Activated CD8-positive, alpha-beta T cell treated with anti-CD3 and anti-CD28 coated beads, Interleukin-2, amount 10 ng/mL, durations not matched to agents 7 days and 5 days (primary cell): ENCODE measurements at regions not wholly inside any gene's neighbourhood (a gene's known extent, or its start where the extent isn't known, plus 50 kb on each side); places are given as distances from the start of the nearest gene placed in this dataset.

Experiments
- ATAC-seq: fragments of 150-1000 bp; cut with Tn5 transposase; one replicate; pipeline ENCODE4 v1.10.0; 2021; ENCODE audit warnings: moderate library complexity
- CTCF ChIA-PET: fragments of 350-600 bp; sonication (Branson Sonifier 250); formaldehyde crosslinking; loops from one replicate; lab custom pipeline; 2021; ENCODE audit warnings: antibody characterized with exemption; lab: Charles Lee
- POLR2A ChIA-PET: fragments of 350-600 bp; sonication (Branson Sonifier 250); formaldehyde crosslinking; loops from one replicate; lab custom pipeline; 2021; ENCODE audit warnings: antibody characterized with exemption; lab: Charles Lee
- DNase-seq: peaks from one replicate; pipeline ENCODE4 v3.0.0-alpha.2; 2020
- H3K27ac Mint-ChIP-seq: one replicate; pipeline ENCODE4 v1.8.0; 2021; ENCODE audit warnings: mild to moderate bottlenecking, mixed read lengths
- H3K27me3 Mint-ChIP-seq: one replicate; pipeline ENCODE4 v1.8.0; 2021; ENCODE audit warnings: low read depth, mixed read lengths
- H3K36me3 Mint-ChIP-seq: one replicate; pipeline ENCODE4 v1.8.0; 2021; ENCODE audit warnings: low read depth, mixed read lengths
- H3K4me1 Mint-ChIP-seq: one replicate; pipeline ENCODE4 v1.8.0; 2021; ENCODE audit warnings: low read depth, mixed read lengths
- H3K4me3 Mint-ChIP-seq: one replicate; pipeline ENCODE4 v1.8.0; 2021; ENCODE audit warnings: mild to moderate bottlenecking, mixed read lengths
- H3K9me3 Mint-ChIP-seq: one replicate; pipeline ENCODE4 v1.8.0; 2022; ENCODE audit warnings: mixed read lengths; ENCODE audit not compliant: insufficient read depth

DNA sequence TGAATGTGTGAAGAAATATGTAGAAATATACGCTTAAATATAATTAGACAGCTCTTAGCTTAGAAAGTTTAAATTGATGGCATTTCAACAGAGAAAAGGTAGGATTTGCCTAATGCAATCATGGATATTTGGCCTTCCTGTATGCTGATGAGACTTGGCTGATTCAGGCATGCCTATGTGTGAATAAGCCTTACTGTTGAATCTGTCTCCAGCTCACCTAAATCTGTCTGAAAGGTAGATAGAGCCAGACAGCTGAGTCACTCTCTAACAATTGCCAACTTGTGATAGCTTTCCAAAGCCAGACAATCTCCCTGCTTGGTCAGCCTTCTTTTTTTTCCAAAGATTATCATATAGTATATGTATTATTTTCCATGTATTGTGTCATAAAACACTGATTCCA, 92.8 kb upstream of the FLRT2 start:
- ATAC-seq (no peak), DNase-seq (no peak)
- H3K9me3 Mint-ChIP-seq = peaks cover 4% of the 10 kb centered on the region
- H3K27ac Mint-ChIP-seq = no peak overlapping the region
- H3K4me3 Mint-ChIP-seq = no peak overlapping the region
- POLR2A ChIA-PET = no interaction called here
- no peaks in the 10 kb centered on the region for H3K36me3 Mint-ChIP-seq
- no peaks in the 10 kb centered on the region for H3K4me1 Mint-ChIP-seq
- CTCF ChIA-PET = no interaction called here
- no peaks in the 10 kb centered on the region for H3K27me3 Mint-ChIP-seq

DNA sequence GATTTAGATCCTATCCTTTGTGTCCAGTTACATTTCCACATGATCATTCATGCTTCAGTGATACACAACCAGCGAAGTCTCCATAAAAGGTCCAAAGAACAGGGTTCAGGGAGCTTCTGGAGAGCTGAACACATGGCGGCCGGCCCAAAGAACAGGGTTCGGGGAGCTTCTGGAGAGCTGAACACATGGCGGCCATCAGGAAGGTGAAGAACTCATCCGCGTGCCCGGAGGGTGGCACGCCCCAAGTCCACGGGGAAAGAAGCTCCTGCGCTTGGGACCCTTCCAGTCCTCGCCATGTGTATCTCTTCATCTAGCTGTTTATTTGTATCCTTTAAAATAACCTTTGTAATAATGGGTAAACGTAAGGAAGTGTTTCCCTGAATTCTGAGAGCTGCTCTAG, 91.9 kb upstream of the FLRT2 start:
- H3K27me3 Mint-ChIP-seq = no peaks in the 10 kb centered on the region
- H3K4me3 Mint-ChIP-seq = no peak overlapping the region
- DNase-seq = no peak
- H3K4me1 Mint-ChIP-seq = no peaks in the 10 kb centered on the region
- ATAC-seq = no peak
- CTCF ChIA-PET = no interaction called here
- peaks cover 4% of the 10 kb centered on the region for H3K9me3 Mint-ChIP-seq
- H3K27ac Mint-ChIP-seq = no peak overlapping the region
- no peaks in the 10 kb centered on the region for H3K36me3 Mint-ChIP-seq
- POLR2A ChIA-PET = no interaction called here

DNA sequence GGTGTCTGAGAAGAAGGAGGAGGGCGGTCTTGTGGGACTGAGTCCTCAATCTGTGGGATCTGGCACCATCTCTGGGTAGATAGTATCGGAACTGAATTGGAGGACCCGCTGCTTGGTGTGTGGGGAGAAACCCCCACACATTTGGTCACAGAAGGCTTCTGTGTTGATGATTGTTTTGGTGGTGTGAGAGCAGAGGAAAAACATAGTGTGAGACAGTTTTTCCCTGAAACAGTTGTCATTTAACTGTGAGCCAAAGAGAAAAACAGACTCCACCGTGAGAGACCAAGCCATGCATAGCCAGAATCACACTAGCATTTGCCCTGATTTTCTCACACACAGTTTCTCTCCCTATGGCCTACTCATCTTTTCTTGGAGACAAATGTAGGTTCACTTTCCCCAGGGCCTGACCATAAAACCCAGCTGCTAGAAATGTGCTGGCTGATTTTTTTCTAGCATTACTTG, 91.4 kb upstream of the FLRT2 start:
- Mint-ChIP-seq H3K4me1 (no peaks in the 10 kb centered on the region), H3K9me3 (peaks cover 4% of the 10 kb centered on the region), H3K4me3 (no peak overlapping the region), H3K36me3 (no peaks in the 10 kb centered on the region), H3K27me3 (no peaks in the 10 kb centered on the region), H3K27ac (no peak overlapping the region)
- ChIA-PET POLR2A (no interaction called here), CTCF (no interaction called here)
- ATAC-seq = no peak
- no peak for DNase-seq

DNA sequence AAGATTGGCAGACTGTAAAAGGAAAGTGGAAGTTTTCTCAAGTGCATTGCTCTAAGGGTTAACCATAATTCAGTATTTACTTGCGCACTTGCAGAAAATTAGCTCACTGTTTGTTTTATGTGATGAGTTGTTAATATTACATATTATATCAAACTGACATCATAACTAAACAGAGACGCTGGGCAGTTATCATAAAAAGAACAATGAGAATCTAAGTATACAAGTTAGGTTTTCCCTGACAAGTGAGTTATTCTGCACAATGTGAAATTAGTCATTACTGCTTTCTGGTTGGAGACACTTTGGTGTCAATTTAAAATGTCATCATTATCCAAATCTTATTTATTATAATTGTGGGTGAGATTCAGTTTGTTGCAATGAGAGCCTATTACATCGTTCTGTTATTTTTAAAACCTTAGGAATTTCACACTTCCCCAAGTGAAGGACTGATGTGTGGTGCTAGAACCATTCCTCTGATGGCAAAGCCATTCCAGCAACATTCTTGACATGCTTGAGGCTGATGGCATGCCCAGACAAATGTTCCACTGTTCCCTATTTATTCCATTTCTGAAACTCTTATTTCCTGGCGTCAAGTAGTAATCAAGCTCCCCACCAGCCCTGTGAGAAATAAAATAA, 90.1 kb upstream of the FLRT2 start:
- peaks cover 8% of the 10 kb centered on the region for H3K9me3 Mint-ChIP-seq
- ATAC-seq (no peak), DNase-seq (no peak)
- no peak overlapping the region for H3K4me3 Mint-ChIP-seq
- no peaks in the 10 kb centered on the region for H3K36me3 Mint-ChIP-seq
- H3K27me3 Mint-ChIP-seq = no peaks in the 10 kb centered on the region
- H3K4me1 Mint-ChIP-seq = no peaks in the 10 kb centered on the region
- CTCF ChIA-PET = no interaction called here
- H3K27ac Mint-ChIP-seq = no peak overlapping the region
- POLR2A ChIA-PET = no interaction called here

DNA sequence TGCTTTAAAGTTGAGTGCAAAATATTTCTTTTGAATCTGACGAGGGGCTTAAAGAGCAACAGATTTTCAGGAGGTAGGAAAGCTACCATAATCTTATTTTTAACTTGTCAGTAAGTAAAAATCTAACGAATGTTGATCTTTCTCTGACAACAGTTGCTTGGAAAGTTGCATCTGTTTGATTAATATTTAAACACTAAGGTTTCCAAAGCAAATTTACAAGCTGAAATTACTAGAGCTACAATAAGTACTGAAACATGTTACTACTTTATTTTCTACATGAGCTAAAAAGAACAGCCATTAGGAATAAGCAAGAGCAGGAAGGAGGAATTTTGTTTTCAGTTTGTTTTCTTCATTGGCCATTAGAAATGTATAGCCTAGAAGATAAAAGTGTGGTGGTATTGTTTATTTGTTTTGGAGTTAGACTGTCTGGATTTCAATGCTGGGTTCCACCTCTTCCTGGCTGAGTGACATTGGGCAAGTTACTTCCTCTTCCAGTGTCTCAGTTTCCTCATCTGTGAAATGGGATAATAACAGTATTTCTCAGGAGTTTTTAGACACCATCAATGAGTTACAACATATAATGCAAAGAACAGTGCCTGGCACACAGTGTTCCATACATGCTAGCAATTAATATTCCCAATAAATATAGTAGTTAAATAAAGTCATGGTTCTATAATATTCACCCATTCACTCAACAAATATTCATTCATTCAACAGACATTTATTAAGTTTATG, 87.9 kb upstream of the FLRT2 start:
- DNase-seq = no peak
- Mint-ChIP-seq H3K4me3 (no peak overlapping the region), H3K36me3 (no peaks in the 10 kb centered on the region), H3K27me3 (no peaks in the 10 kb centered on the region), H3K27ac (no peak overlapping the region), H3K4me1 (no peaks in the 10 kb centered on the region), H3K9me3 (peaks cover 7% of the 10 kb centered on the region)
- no peak for ATAC-seq
- ChIA-PET POLR2A (no interaction called here), CTCF (no interaction called here)

DNA sequence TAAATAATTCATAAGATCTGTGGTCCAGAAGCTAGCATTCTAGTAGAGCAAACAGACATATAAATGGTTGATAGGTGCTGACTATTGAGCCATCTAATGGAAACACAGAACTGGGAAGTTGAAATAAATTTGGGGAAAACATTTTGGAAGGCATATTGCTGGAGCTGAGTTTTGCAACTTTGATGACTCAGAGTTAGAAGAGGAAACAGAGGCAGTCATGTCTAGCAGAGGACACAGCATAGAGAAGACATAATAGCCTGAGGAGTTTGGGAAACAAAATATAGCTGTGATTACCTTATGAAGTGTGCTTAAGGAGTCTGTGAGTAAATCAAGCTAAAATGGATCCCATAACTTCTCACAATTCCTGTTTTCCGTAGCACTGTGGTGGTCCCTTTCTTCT, 86.9 kb upstream of the FLRT2 start:
- DNase-seq = no peak
- ChIA-PET POLR2A (no interaction called here), CTCF (no interaction called here)

DNA sequence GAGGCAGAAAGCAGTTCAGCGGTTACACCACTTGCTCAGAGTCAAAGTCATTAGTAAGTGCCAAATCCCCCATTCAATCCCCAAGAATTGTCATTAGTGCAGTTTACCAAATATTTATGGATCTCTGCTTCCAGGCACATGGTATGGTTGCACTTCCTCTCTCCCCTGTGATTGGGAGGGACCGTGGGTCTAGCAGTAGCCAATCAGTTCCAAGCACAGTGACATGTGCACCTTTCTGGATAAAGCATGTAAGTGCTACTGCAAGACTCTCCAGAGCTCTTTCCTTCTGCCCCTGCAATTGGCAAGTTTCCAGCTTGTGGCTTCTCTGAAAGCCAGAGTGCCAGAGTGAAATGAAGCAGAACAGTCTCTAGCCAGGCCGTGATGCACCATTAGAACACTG, 85.3 kb upstream of the FLRT2 start:
- H3K4me1 Mint-ChIP-seq = no peaks in the 10 kb centered on the region
- POLR2A ChIA-PET = no interaction called here
- no peaks in the 10 kb centered on the region for H3K36me3 Mint-ChIP-seq
- H3K9me3 Mint-ChIP-seq = peaks cover 8% of the 10 kb centered on the region
- H3K27ac Mint-ChIP-seq = no peak overlapping the region
- no peaks in the 10 kb centered on the region for H3K27me3 Mint-ChIP-seq
- DNase-seq (no peak), ATAC-seq (no peak)
- CTCF ChIA-PET = no interaction called here
- H3K4me3 Mint-ChIP-seq = no peak overlapping the region

More for the DNA sequence above, 86.9 kb upstream of the FLRT2 start:
- Mint-ChIP-seq H3K27ac (no peak overlapping the region), H3K4me1 (no peaks in the 10 kb centered on the region), H3K27me3 (no peaks in the 10 kb centered on the region), H3K9me3 (peaks cover 4% of the 10 kb centered on the region), H3K4me3 (no peak overlapping the region), H3K36me3 (no peaks in the 10 kb centered on the region)
- no peak for ATAC-seq

DNA sequence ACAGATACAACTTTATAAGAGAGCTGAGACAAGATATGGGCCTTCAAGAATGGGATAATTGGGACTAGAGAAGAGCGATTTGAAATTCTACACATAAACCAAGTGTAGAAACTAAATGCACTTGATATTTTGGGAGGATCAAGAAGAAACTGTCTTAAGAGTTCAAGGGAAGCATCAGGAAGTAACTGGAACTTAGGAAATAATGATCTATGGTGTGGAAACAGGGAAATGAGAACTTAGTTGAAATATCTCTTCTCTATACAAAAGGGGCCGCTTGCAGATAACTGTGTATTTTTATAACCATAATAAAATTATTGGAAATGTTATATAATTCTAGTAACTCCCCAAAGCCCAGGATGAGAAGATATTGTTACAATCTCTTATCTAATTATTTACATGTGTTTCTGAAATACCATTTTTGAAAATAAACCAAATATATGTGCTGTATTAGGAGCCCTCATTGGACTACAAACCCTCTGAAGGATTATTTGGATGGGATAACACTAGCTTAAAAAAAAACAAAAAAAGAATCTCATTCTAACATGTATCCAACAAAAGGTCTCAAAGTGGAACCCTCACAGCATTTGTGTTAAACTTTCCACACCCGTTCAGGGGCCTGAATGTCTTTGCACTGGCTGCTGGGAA, 84.7 kb upstream of the FLRT2 start:
- CTCF ChIA-PET = no interaction called here
- Mint-ChIP-seq H3K4me1 (no peaks in the 10 kb centered on the region), H3K4me3 (no peak overlapping the region), H3K36me3 (no peaks in the 10 kb centered on the region), H3K27ac (no peak overlapping the region), H3K27me3 (no peaks in the 10 kb centered on the region), H3K9me3 (peaks cover 8% of the 10 kb centered on the region)
- ATAC-seq (no peak), DNase-seq (no peak)
- POLR2A ChIA-PET = no interaction called here

DNA sequence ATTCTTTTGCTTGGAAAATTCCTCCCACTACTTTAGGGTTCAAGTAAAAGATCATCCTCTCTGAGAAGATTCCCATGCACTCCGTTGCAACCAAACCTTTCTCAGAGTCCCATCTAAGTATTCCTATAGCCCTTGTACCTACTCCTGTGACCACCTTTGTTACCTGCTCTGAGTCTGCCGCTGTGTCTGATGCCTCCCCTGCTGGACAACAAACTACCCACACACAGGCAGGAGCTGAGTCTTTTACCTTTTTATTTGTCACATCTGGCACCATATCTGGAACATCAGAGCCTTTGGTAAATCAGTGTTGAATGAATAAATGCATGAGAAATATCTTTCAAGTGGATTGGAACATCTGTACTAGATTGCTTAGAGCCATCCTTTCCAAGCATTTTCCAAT, 82.1 kb upstream of the FLRT2 start:
- no peak overlapping the region for H3K27ac Mint-ChIP-seq
- ChIA-PET CTCF (no interaction called here), POLR2A (no interaction called here)
- peaks cover 8% of the 10 kb centered on the region for H3K9me3 Mint-ChIP-seq
- DNase-seq (no peak), ATAC-seq (no peak)
- H3K27me3 Mint-ChIP-seq = no peaks in the 10 kb centered on the region
- no peaks in the 10 kb centered on the region for H3K4me1 Mint-ChIP-seq
- no peaks in the 10 kb centered on the region for H3K36me3 Mint-ChIP-seq
- no peak overlapping the region for H3K4me3 Mint-ChIP-seq

DNA sequence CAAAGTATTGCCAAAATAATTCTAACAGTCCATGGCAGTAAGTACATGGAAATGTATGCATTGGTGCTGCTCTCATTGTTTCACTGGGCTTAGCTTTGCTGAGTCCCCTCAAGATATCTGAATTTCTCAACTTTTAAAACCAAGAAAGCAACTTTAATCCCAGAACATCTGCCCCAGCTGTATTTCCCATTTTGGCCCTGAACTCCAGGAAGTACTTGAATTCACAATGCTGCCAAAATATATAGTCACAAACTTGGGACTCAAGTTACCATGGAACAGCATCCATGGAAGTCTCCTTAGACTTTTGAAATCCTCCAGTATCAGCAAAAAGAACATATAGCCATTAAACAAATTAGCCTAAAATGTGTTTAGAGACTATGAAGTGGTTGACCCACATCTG, 78.5 kb upstream of the FLRT2 start:
- Mint-ChIP-seq H3K27ac (no peak overlapping the region), H3K4me3 (no peak overlapping the region), H3K9me3 (peaks cover 4% of the 10 kb centered on the region), H3K4me1 (no peaks in the 10 kb centered on the region), H3K27me3 (no peaks in the 10 kb centered on the region), H3K36me3 (no peaks in the 10 kb centered on the region)
- ChIA-PET CTCF (no interaction called here), POLR2A (no interaction called here)
- no peak for ATAC-seq
- DNase-seq = no peak

DNA sequence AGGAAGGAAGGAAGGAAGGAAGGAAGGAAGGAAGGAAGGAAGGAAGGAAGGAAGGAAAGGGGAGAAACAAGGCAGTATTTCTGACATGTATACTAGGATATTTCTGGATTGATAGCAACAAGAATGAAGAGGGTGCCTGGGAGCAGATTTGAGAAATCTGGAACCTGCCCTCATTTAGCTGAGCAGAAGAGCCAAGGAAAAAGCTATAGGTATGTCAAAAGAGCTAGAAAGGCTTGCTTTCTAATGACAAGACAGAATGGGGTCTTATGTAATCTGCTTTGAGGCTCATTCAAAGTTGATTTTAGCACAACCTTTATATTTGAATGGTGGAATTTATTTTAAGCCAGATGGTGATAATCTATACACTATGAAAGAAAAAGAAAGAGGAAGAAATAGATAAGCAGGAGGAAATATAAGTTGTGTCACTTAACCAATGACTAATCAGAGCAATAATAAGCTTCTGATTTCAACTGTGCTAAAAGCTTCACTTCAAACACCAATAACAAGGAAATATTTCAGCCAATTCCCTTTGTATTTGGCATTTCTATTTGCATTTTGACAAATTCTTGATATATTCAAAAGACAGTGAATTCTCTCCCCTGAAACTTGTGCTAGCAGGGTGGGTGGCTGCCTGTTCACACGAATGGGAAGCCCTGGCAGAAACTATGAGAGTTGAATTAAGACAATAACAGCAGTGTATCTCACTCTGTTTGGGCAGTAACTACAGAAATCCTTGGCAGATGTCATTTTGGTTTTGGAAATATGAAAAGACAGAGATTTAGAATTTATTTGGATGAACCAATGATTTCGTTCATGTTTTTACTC, 76.3 kb upstream of the FLRT2 start:
- CTCF ChIA-PET = no interaction called here
- Mint-ChIP-seq H3K9me3 (peaks cover 4% of the 10 kb centered on the region), H3K36me3 (no peaks in the 10 kb centered on the region), H3K27me3 (no peaks in the 10 kb centered on the region), H3K4me3 (no peak overlapping the region), H3K27ac (no peak overlapping the region), H3K4me1 (no peaks in the 10 kb centered on the region)
- DNase-seq = no peak
- POLR2A ChIA-PET = no interaction called here
- ATAC-seq = no peak
